SK-N-SH treated with all-trans-retinoic acid at 6 μM for 48 hours (cell line): ENCODE measurements at regions not wholly inside any gene's neighbourhood (a gene's known extent, or its start where the extent isn't known, plus 50 kb on each side); places are given as distances from the start of the nearest gene placed in this dataset.

Source experiments
- ATAC-seq: fragments of 200-7000 bp; cut with Tn5 transposase; 3 replicates; pipeline ENCODE4 v1.9.1; 2020; ENCODE audit warnings: mild to moderate bottlenecking, moderate library complexity
- ARNTL ChIP-seq: fragments of 450-650 bp; formaldehyde crosslinking; IDR thresholded peaks from 2 replicates; pipeline ENCODE4 v1.5.0; 2020; ENCODE audit warnings: low read depth, mild to moderate bottlenecking, moderate library complexity, borderline replicate concordance
- CREB5 ChIP-seq: fragments of 250-450 bp; sonication (Bioruptor Pico); IDR thresholded peaks from 2 replicates; pipeline ENCODE4 v1.5.1; 2020; ENCODE audit warnings: low read depth, mild to moderate bottlenecking, moderate library complexity
- CSDC2 ChIP-seq: fragments of 250-450 bp; sonication (Bioruptor Pico); IDR thresholded peaks from 2 replicates; pipeline ENCODE4 v1.5.0; 2020; ENCODE audit warnings: mild to moderate bottlenecking, moderate library complexity
- CSRNP3 ChIP-seq: fragments of 250-450 bp; sonication (Bioruptor Pico); IDR thresholded peaks from 2 replicates; pipeline ENCODE4 v1.5.1; 2021; ENCODE audit warnings: mild to moderate bottlenecking, moderate library complexity
- ESRRG ChIP-seq: fragments of 250-450 bp; sonication (Bioruptor Pico); IDR thresholded peaks from 2 replicates; pipeline ENCODE4 v1.6.1; 2021; ENCODE audit warnings: mild to moderate bottlenecking
- GLIS3 ChIP-seq: fragments of 250-450 bp; sonication (Bioruptor Pico); IDR thresholded peaks from 2 replicates; pipeline ENCODE4 v1.5.0; 2020; ENCODE audit warnings: mild to moderate bottlenecking, moderate library complexity
- ISL1 ChIP-seq: fragments of 250-450 bp; sonication (Bioruptor Pico); IDR thresholded peaks from 2 replicates; pipeline ENCODE4 v2.1.2; 2022; ENCODE audit warnings: mild to moderate bottlenecking, moderate library complexity
- PATZ1 ChIP-seq: fragments of 250-450 bp; sonication (Bioruptor Pico); IDR thresholded peaks from 2 replicates; pipeline ENCODE4 v1.8.0; 2020; ENCODE audit warnings: mild to moderate bottlenecking, moderate library complexity, borderline replicate concordance
- POU6F1 ChIP-seq: fragments of 250-450 bp; sonication (Bioruptor Pico); IDR thresholded peaks from 2 replicates; pipeline ENCODE4 v1.8.0; 2021; ENCODE audit warnings: low read depth, mild to moderate bottlenecking, moderate library complexity, borderline replicate concordance
- PPARA ChIP-seq: fragments of 250-450 bp; sonication (Bioruptor Pico); IDR thresholded peaks from 2 replicates; pipeline ENCODE4 v1.5.0; 2020; ENCODE audit warnings: mild to moderate bottlenecking, borderline replicate concordance
- SNAI2 ChIP-seq: fragments of 250-450 bp; sonication (Bioruptor Pico); IDR thresholded peaks from 2 replicates; pipeline ENCODE4 v1.5.0; 2020; ENCODE audit warnings: mild to moderate bottlenecking, moderate library complexity
- TCF4 ChIP-seq: fragments of 250-450 bp; sonication (Bioruptor Pico); IDR thresholded peaks from 2 replicates; pipeline ENCODE4 v1.8.0; 2021; ENCODE audit warnings: mild to moderate bottlenecking, moderate library complexity, borderline replicate concordance
- TOX ChIP-seq: fragments of 250-450 bp; sonication (Bioruptor Pico); IDR thresholded peaks from 2 replicates; pipeline ENCODE4 v1.8.0; 2021; ENCODE audit warnings: mild to moderate bottlenecking, moderate library complexity, borderline replicate concordance
- TSHZ2 ChIP-seq: fragments of 250-450 bp; sonication (Bioruptor Pico); IDR thresholded peaks from 2 replicates; pipeline ENCODE4 v1.5.0; 2020; ENCODE audit warnings: mild to moderate bottlenecking, moderate library complexity
- ZC3H10 ChIP-seq: fragments of 250-450 bp; sonication (Bioruptor Pico); IDR thresholded peaks from 2 replicates; pipeline ENCODE4 v1.5.1; 2021; ENCODE audit warnings: mild to moderate bottlenecking, moderate library complexity
- ZNF565 ChIP-seq: fragments of 450-650 bp; formaldehyde crosslinking; conservative IDR thresholded peaks from 2 replicates; pipeline ENCODE4 v1.5.0; 2020; ENCODE audit warnings: low read depth, mild to moderate bottlenecking, moderate library complexity
- ZNF70 ChIP-seq: fragments of 450-650 bp; formaldehyde crosslinking; IDR thresholded peaks from 2 replicates; pipeline ENCODE4 v1.5.0; 2020; ENCODE audit warnings: mild to moderate bottlenecking, moderate library complexity

GRCh38 chr9:81397481-81398381 lies 291.6 kb downstream of the TLE1 start:
- TF ChIP-seq CSRNP3 (CRISPR knock-in tag) (no peak), ARNTL (no peak), ZNF565 (no peak), TCF4 (CRISPR knock-in tag) (no peak), ESRRG (CRISPR knock-in tag) (no peak), PATZ1 (CRISPR knock-in tag) (no peak), POU6F1 (no peak), SNAI2 (CRISPR knock-in tag) (no peak), ZNF70 (CRISPR knock-in tag) (no peak), TSHZ2 (CRISPR knock-in tag) (no peak), TOX (CRISPR knock-in tag) (no peak), CSDC2 (CRISPR knock-in tag) (no peak), ZC3H10 (CRISPR knock-in tag) (no peak), CREB5 (CRISPR knock-in tag) (no peak), GLIS3 (no peak), ISL1 (CRISPR knock-in tag) (no peak)
- TF ChIP-seq, all 23 proteins: peak for 0
- ATAC-seq: no peak

GRCh38 chr9:81396528-81396927 lies 292.8 kb downstream of the TLE1 start:
- no peak for ATAC-seq
- no peak for TF ChIP-seq CREB5 (CRISPR knock-in tag)
- no peak for TF ChIP-seq PPARA (CRISPR knock-in tag)

- ATAC-seq: no peak
- TF ChIP-seq TOX (CRISPR knock-in tag) (no peak), ZNF70 (CRISPR knock-in tag) (no peak), POU6F1 (no peak), TSHZ2 (CRISPR knock-in tag) (0 out of 2 replicates have a peak, but pooled peaks have one; percentile 5), CSRNP3 (CRISPR knock-in tag) (no peak)
Observed at GRCh38 chr9:81395676-81396054, 293.7 kb downstream of the TLE1 start.
